PC-3 (cell line): ENCODE measurements at regions not wholly inside any gene's neighbourhood (a gene's known extent, or its start where the extent isn't known, plus 50 kb on each side); places are given as distances from the start of the nearest gene placed in this dataset.
"Not testable (repeated sequence)": the region's sequence is repeated elsewhere in the genome, so short reads cannot be mapped to it uniquely, and the experiment has no call there.

Experiments
- ATAC-seq: fragments of 200-7000 bp; cut with Tn5 transposase; 2 replicates; pipeline ENCODE4 v1.9.1; 2020; ENCODE audit warnings: mild to moderate bottlenecking, moderate library complexity
- BruUV-seq: library from RNA; stranded (reverse); fragments of 400-500 nt; replicated peaks from 2 replicates; lab custom pipeline; 2021; lab: Mats Ljungman, UMichigan
- CTCF ChIA-PET: fragments of 300-600 bp; sonication (Branson Sonifier 250); formaldehyde crosslinking; loops from one replicate; lab custom pipeline; 2022; ENCODE audit warnings: antibody characterized with exemption; lab: Charles Lee
- POLR2A ChIA-PET: fragments of 300-600 bp; sonication (Branson Sonifier 250); formaldehyde crosslinking; loops from one replicate; lab custom pipeline; 2022; ENCODE audit warnings: antibody characterized with exemption; ENCODE audit not compliant: unreplicated experiment; lab: Charles Lee
- DNase-seq: peaks from one replicate; pipeline ENCODE4 v3.0.0-alpha.2; 2015
- H2AFZ ChIP-seq: fragments of 300-600 bp; sonication (generic); 2 replicates; pipeline ENCODE4 v1.6.0; 2016; ENCODE audit warnings: antibody characterized with exemption, low read length
- H3F3A ChIP-seq: fragments of 300-600 bp; sonication (generic); one replicate; pipeline ENCODE4 v1.6.0; 2017; ENCODE audit warnings: antibody characterized with exemption, low read length, control low read depth, mild to moderate bottlenecking; ENCODE audit not compliant: unreplicated experiment
- H3K27ac ChIP-seq: fragments of 300-600 bp; sonication (generic); 2 replicates; pipeline ENCODE4 v1.5.1; 2016; ENCODE audit warnings: mild to moderate bottlenecking, low read length
- H3K27me3 ChIP-seq: fragments of 300-600 bp; sonication (generic); 2 replicates; pipeline ENCODE4 v1.6.1; 2016; ENCODE audit warnings: low read length, mixed read lengths
- H3K36me3 ChIP-seq: fragments of 300-600 bp; sonication (generic); 2 replicates; pipeline ENCODE4 v1.6.1; 2016; ENCODE audit warnings: low read depth, mixed run types, low read length, mixed read lengths
- H3K4me1 ChIP-seq: fragments of 300-600 bp; sonication (generic); 2 replicates; pipeline ENCODE4 v1.5.1; 2016; ENCODE audit warnings: low read length; ENCODE audit not compliant: insufficient read depth
- H3K4me2 ChIP-seq: fragments of 300-600 bp; sonication (generic); 2 replicates; pipeline ENCODE4 v1.6.0; 2016; ENCODE audit warnings: low read length
- H3K4me3 ChIP-seq: fragments of 300-600 bp; sonication (generic); 2 replicates; pipeline ENCODE4 v1.5.1; 2016; ENCODE audit warnings: mild to moderate bottlenecking, low read length, mixed read lengths
- H3K79me2 ChIP-seq: fragments of 300-600 bp; sonication (generic); 2 replicates; pipeline ENCODE4 v1.6.1; 2017; ENCODE audit warnings: low read length, mixed read lengths
- H3K9ac ChIP-seq: fragments of 300-600 bp; sonication (generic); 2 replicates; pipeline ENCODE4 v1.6.0; 2016; ENCODE audit warnings: mild to moderate bottlenecking, low read length
- H3K9me2 ChIP-seq: fragments of 300-600 bp; sonication (generic); replicated peaks from 2 replicates; pipeline ENCODE4 v1.6.1; 2016; ENCODE audit warnings: mixed run types, low read length, mixed read lengths
- H3K9me3 ChIP-seq: fragments of 300-600 bp; sonication (generic); 2 replicates; pipeline ENCODE4 v1.6.1; 2016; ENCODE audit warnings: low read length, mixed read lengths
- H4K20me1 ChIP-seq: fragments of 300-600 bp; sonication (generic); 2 replicates; pipeline ENCODE4 v1.6.1; 2016; ENCODE audit warnings: low read length, mixed read lengths
- CTCF ChIP-seq: fragments of 300-600 bp; sonication (generic); conservative IDR thresholded peaks from 2 replicates; pipeline ENCODE4 v1.5.1; 2017; ENCODE audit warnings: antibody characterized with exemption, low read depth, mild to moderate bottlenecking, low read length
- EZH2 ChIP-seq: fragments of 300-600 bp; sonication (generic); IDR thresholded peaks from one replicate; pipeline ENCODE4 v1.6.1; 2017; ENCODE audit warnings: antibody characterized with exemption, mild to moderate bottlenecking, low read length; ENCODE audit not compliant: unreplicated experiment
- EZH2phosphoT487 ChIP-seq: fragments of 300-600 bp; sonication (generic); IDR thresholded peaks from 2 replicates; pipeline ENCODE4 v1.6.1; 2018; ENCODE audit warnings: mild to moderate bottlenecking, antibody characterized with exemption, low read length, borderline replicate concordance
- intact Hi-C: fragments of 100-400 bp; cut with micrococcal nuclease; formaldehyde crosslinking; loops from 2 replicates; pipeline ENCODE4 v1.9.0; 2023

- Histone ChIP-seq H3K9me3 (no peaks in the 10 kb centered on the region), H3K27me3 (no peaks in the 10 kb centered on the region), H4K20me1 (no peaks in the 10 kb centered on the region), H3F3A (no peaks in the 10 kb centered on the region), H3K4me3 (no peak overlapping the region), H3K4me1 (no peaks in the 10 kb centered on the region), H3K9ac (no peak overlapping the region), H3K79me2 (no peaks in the 10 kb centered on the region), H3K27ac (no peak overlapping the region), H3K4me2 (no peak overlapping the region), H3K9me2 (no peaks in the 10 kb centered on the region; the same call in 1 of the 2 replicates), H2AFZ (no peak overlapping the region), H3K36me3 (no peaks in the 10 kb centered on the region)
- peak; percentile 26 for DNase-seq
- peak; percentile 53; the same call in 1 of the 2 replicates for ATAC-seq
- POLR2A ChIA-PET, result no interaction called here
- TF ChIP-seq CTCF, result no peak
- TF ChIP-seq EZH2, result no peak
- no peak for TF ChIP-seq EZH2phosphoT487
- BruUV-seq, result no TSS peak
- CTCF ChIA-PET, result no interaction called here
- intact Hi-C loops, result no loop called here
Observed at GRCh38 chr2:58319481-58319880, 78.4 kb upstream of the FANCL start.

- H3K4me2 ChIP-seq, H3K4me1 ChIP-seq, H3F3A ChIP-seq, DNase-seq, ATAC-seq, POLR2A ChIA-PET, H3K9ac ChIP-seq, intact Hi-C loops, H3K9me2 ChIP-seq, H4K20me1 ChIP-seq, BruUV-seq, H3K4me3 ChIP-seq, CTCF ChIA-PET, H3K27me3 ChIP-seq, H3K79me2 ChIP-seq, H3K36me3 ChIP-seq, H3K27ac ChIP-seq, H3K9me3 ChIP-seq, H2AFZ ChIP-seq: not testable (repeated sequence)
Observed at GRCh38 chr2:58318949-58319348, 77.8 kb upstream of the FANCL start.

GRCh38 chr2:58313926-58314325 is 72.8 kb upstream of the FANCL start:
- DNase-seq (peak; percentile 33), ATAC-seq (no peak)
- no peaks in the 10 kb centered on the region for H3K9me3 ChIP-seq
- H3K9ac ChIP-seq, result no peak overlapping the region
- H3K4me2 ChIP-seq, result no peak overlapping the region
- intact Hi-C loops, result no loop called here
- no peaks in the 10 kb centered on the region for H4K20me1 ChIP-seq
- H3F3A ChIP-seq, result no peaks in the 10 kb centered on the region
- no peak for TF ChIP-seq CTCF
- TF ChIP-seq EZH2, result no peak
- no peak for TF ChIP-seq EZH2phosphoT487
- ChIA-PET CTCF (no interaction called here), POLR2A (no interaction called here)
- H3K9me2 ChIP-seq, result no peaks in the 10 kb centered on the region
- no peaks in the 10 kb centered on the region for H3K4me1 ChIP-seq
- H3K27me3 ChIP-seq, result no peaks in the 10 kb centered on the region
- BruUV-seq, result no TSS peak
- no peak overlapping the region for H2AFZ ChIP-seq
- no peaks in the 10 kb centered on the region for H3K79me2 ChIP-seq
- H3K27ac ChIP-seq, result no peak overlapping the region
- H3K36me3 ChIP-seq, result no peaks in the 10 kb centered on the region
- H3K4me3 ChIP-seq, result no peak overlapping the region
